DND-41 (cell line): ENCODE measurements at regions not wholly inside any gene's neighbourhood (a gene's known extent, or its start where the extent isn't known, plus 50 kb on each side); places are given as distances from the start of the nearest gene placed in this dataset.

Source experiments
- ATAC-seq: fragments of 200-7000 bp; cut with Tn5 transposase; 3 replicates; pipeline ENCODE4 v1.9.1; 2021; ENCODE audit warnings: low read depth; ENCODE audit not compliant: insufficient read depth
- DNase-seq: peaks from one replicate; pipeline ENCODE4 v3.0.0-alpha.2; 2020
- H2AFZ ChIP-seq: 2 replicates; pipeline ENCODE4 v1.6.0; 2012; ENCODE audit warnings: low read depth, low read length
- H3K27ac ChIP-seq: 2 replicates; pipeline ENCODE4 v1.5.1; 2012; ENCODE audit warnings: low read length, inconsistent platforms
- H3K27me3 ChIP-seq: fragments of 200-600 bp; sonication (generic); 2 replicates; pipeline ENCODE4 v1.6.0; 2012; ENCODE audit warnings: low read length, mild to moderate bottlenecking, inconsistent platforms; ENCODE audit not compliant: insufficient read depth, poor library complexity
- H3K36me3 ChIP-seq: 2 replicates; pipeline ENCODE4 v1.5.1; 2012; ENCODE audit warnings: low read length, inconsistent platforms; ENCODE audit not compliant: insufficient read depth
- H3K4me1 ChIP-seq: 2 replicates; pipeline ENCODE4 v1.5.1; 2012; ENCODE audit warnings: mild to moderate bottlenecking, low read length; ENCODE audit not compliant: insufficient read depth
- H3K4me2 ChIP-seq: 2 replicates; pipeline ENCODE4 v1.6.0; 2012; ENCODE audit warnings: mild to moderate bottlenecking, moderate library complexity, low read length, inconsistent platforms; ENCODE audit not compliant: insufficient read depth
- H3K4me3 ChIP-seq, 2 experiments: fragments of 200-600 bp in 1 of 2; shearing (Covaris generic) in 1 of 2; 2 replicates each; pipeline ENCODE4 v1.5.1; 2012 to 2016; ENCODE audit warnings: inconsistent platforms in 2 of 2, low read length in 2 of 2, mild to moderate bottlenecking in 2 of 2, low read depth in 1 of 2, moderate library complexity in 1 of 2
- H3K79me2 ChIP-seq: 2 replicates; pipeline ENCODE4 v1.6.0; 2012; ENCODE audit warnings: low read length, inconsistent platforms; ENCODE audit not compliant: insufficient read depth
- H3K9ac ChIP-seq: 2 replicates; pipeline ENCODE4 v1.6.0; 2012; ENCODE audit warnings: low read depth, mild to moderate bottlenecking, inconsistent platforms, low read length, moderate library complexity
- H3K9me3 ChIP-seq: 2 replicates; pipeline ENCODE4 v1.5.1; 2012; ENCODE audit warnings: low read length, moderate library complexity, mild to moderate bottlenecking, inconsistent platforms; ENCODE audit not compliant: insufficient read depth, severe bottlenecking
- H4K20me1 ChIP-seq: 2 replicates; pipeline ENCODE4 v1.6.0; 2012; ENCODE audit warnings: low read length; ENCODE audit not compliant: insufficient read depth
- CTCF ChIP-seq: IDR thresholded peaks from 2 replicates; pipeline ENCODE4 v1.5.1; 2012; ENCODE audit warnings: borderline replicate concordance, low read length, moderate library complexity, mild to moderate bottlenecking; ENCODE audit not compliant: poor library complexity, severe bottlenecking; ENCODE audit errors: extremely low read depth
- EZH2 ChIP-seq: IDR thresholded peaks from 3 replicates; pipeline ENCODE4 v1.6.1; 2012; ENCODE audit warnings: borderline replicate concordance, low read depth, mild to moderate bottlenecking, moderate library complexity, low read length, inconsistent platforms; ENCODE audit not compliant: severe bottlenecking

GRCh38 chr22:47851586-47851985, 1089.1 kb downstream of the TBC1D22A start:
- TF ChIP-seq CTCF (no peak), EZH2 (no peak)
- H3K27ac ChIP-seq = no peak overlapping the region
- no peak for ATAC-seq
- no peaks in the 10 kb centered on the region for H3K27me3 ChIP-seq
- H3K4me2 ChIP-seq = no peak overlapping the region
- no peak overlapping the region for H3K4me3 ChIP-seq
- no peaks in the 10 kb centered on the region for H3K4me1 ChIP-seq
- no peaks in the 10 kb centered on the region for H3K36me3 ChIP-seq
- H2AFZ ChIP-seq = no peak overlapping the region
- no peaks in the 10 kb centered on the region for H3K79me2 ChIP-seq
- no peaks in the 10 kb centered on the region for H4K20me1 ChIP-seq
- no peak overlapping the region for H3K9ac ChIP-seq
- H3K9me3 ChIP-seq = no peaks in the 10 kb centered on the region
- no peak for DNase-seq

DNA sequence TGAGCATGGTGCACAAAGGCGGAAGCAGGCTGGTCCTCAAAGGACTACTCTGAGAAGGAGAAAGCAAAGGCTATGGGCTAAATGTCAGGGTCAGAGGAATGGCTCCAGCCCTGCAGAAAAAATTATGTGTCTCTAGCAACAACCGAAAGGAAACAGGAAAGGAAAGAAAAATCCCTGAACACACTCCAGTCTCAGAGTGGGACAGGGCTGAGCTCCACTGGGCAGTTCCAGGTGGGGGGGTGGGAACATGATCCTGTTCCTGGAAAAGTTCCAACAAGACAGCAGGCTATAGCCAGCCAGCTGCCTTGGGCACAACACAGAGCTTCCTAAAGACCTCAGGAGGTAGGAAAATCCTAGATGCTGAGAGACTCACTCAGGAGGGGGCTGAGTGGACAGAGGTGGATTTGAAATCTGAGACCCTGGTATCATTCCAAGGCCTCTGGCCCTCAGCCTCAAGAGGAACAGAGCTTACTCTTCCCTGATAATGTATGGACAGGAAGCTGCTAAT, 1088.2 kb downstream of the TBC1D22A start:
- Histone ChIP-seq H2AFZ (no peak overlapping the region), H3K27ac (no peak overlapping the region), H3K9ac (no peak overlapping the region), H3K4me3 (no peak overlapping the region), H3K36me3 (no peaks in the 10 kb centered on the region), H3K4me1 (no peaks in the 10 kb centered on the region), H4K20me1 (no peaks in the 10 kb centered on the region), H3K9me3 (no peaks in the 10 kb centered on the region), H3K27me3 (no peaks in the 10 kb centered on the region), H3K4me2 (no peak overlapping the region), H3K79me2 (no peaks in the 10 kb centered on the region)
- DNase-seq (no peak), ATAC-seq (no peak)
- TF ChIP-seq EZH2 (no peak), CTCF (no peak)

DNA sequence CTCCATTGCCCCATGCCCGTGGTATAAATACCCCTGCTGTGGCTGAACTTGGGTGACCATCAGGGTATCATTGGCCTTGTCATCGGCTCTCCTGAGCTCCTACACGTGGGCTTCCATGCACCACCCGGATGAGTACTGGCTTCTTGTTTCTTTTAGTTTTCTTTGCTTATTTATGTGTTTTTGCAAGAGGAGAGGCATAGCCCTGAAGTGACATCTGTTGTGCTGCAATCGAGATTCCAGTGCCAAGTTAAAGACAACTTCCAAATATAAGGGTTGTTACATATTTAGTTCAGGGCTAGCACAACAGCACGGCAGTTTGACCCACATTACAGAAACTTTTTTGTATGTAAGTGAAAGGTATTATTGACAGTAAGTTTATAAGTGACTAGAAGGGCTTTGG, 1087.1 kb downstream of the TBC1D22A start:
- Histone ChIP-seq H3K4me1 (no peaks in the 10 kb centered on the region), H2AFZ (no peak overlapping the region), H3K79me2 (no peaks in the 10 kb centered on the region), H4K20me1 (no peaks in the 10 kb centered on the region), H3K9ac (no peak overlapping the region), H3K27me3 (no peaks in the 10 kb centered on the region), H3K4me2 (no peak overlapping the region), H3K4me3 (no peak overlapping the region), H3K36me3 (no peaks in the 10 kb centered on the region), H3K9me3 (no peaks in the 10 kb centered on the region), H3K27ac (no peak overlapping the region)
- DNase-seq = no peak
- TF ChIP-seq CTCF = no peak
- TF ChIP-seq EZH2 = no peak
- no peak for ATAC-seq
